Tibial artery (tissue), 4 donors: ENCODE measurements at regions not wholly inside any gene's neighbourhood (a gene's known extent, or its start where the extent isn't known, plus 50 kb on each side); places are given as distances from the start of the nearest gene placed in this dataset.

Experiments used
- DNase-seq, 2 donors: peaks; one replicate each; pipeline ENCODE4 v3.0.0-alpha.2; 2019
- H3K27ac ChIP-seq, 2 donors: fragments of 200-600 bp; sonication (generic) in 1 of 2; 1 replicate in 1 of 2; 2 replicates in 1 of 2; pipeline ENCODE4 v1.5.1; 2018 to 2019; ENCODE audit warnings: mild to moderate bottlenecking in 1 of 2
- H3K27me3 ChIP-seq, 2 donors: fragments of 200-600 bp; sonication (generic) in 1 of 2; one replicate each; pipeline versions ENCODE4 v1.5.1 to v1.6.0; 2016 to 2019
- H3K36me3 ChIP-seq, 3 donors: fragments of 200-600 bp; sonication (generic) in 2 of 3; one replicate each; pipeline ENCODE4 v1.5.1; 2016 to 2019; ENCODE audit warnings: mild to moderate bottlenecking in 2 of 3
- H3K4me1 ChIP-seq, 4 donors: fragments of 200-600 bp; sonication (generic) in 2 of 4; 1 replicate in 3 of 4; 2 replicates in 1 of 4; pipeline ENCODE4 v1.5.1; 2016 to 2019
- H3K4me3 ChIP-seq, 2 donors: fragments of 200-600 bp; sonication (generic) in 1 of 2; 1 replicate in 1 of 2; 2 replicates in 1 of 2; pipeline ENCODE4 v1.5.1; 2018 to 2019; ENCODE audit warnings: mild to moderate bottlenecking in 2 of 2
- H3K9me3 ChIP-seq, 3 donors: fragments of 200-600 bp; sonication (generic) in 1 of 3; one replicate each; pipeline ENCODE4 v1.5.1; 2016 to 2019
- CTCF ChIP-seq, 2 experiments: fragments of 200-600 bp in 1 of 2; fragments of 450-650 bp in 1 of 2; IDR thresholded peaks; one replicate each; pipeline ENCODE4 v1.5.1; 2017 to 2019; ENCODE audit warnings: antibody characterized with exemption in 2 of 2, mild to moderate bottlenecking in 1 of 2, moderate library complexity in 1 of 2
- intact Hi-C: fragments of 100-400 bp; cut with DNase I; formaldehyde crosslinking; loops from one replicate; pipeline ENCODE4 v1.15.0; 2023; ENCODE audit warnings: low total_unique reads

- TF ChIP-seq CTCF (IDR thresholded peaks at IDR 0.05): no peak
- DNase-seq: no peak
- Histone ChIP-seq H3K27ac (no peak overlapping the region), H3K27me3 (peaks cover 0 to 11% of the 10 kb centered on the region in 2 donors), H3K4me3 (no peak overlapping the region), H3K36me3 (no peaks in the 10 kb centered on the region), H3K9me3 (no peaks in the 10 kb centered on the region), H3K4me1 (no peaks in the 10 kb centered on the region)
- intact Hi-C loops: no loop called here
Measured at GRCh38 chr12:4138051-4138450, 135.5 kb upstream of the CCND2 start.

- Histone ChIP-seq H3K36me3 (no peaks in the 10 kb centered on the region), H3K9me3 (no peaks in the 10 kb centered on the region), H3K4me3 (no peak overlapping the region), H3K27me3 (peaks cover 0 to 11% of the 10 kb centered on the region in 2 donors), H3K27ac (no peak overlapping the region), H3K4me1 (no peaks in the 10 kb centered on the region)
- no peak for TF ChIP-seq CTCF (IDR thresholded peaks at IDR 0.05)
- no peak for DNase-seq
- intact Hi-C loops: no loop called here
Measured at GRCh38 chr12:4137441-4137840, 136.1 kb upstream of the CCND2 start.

- DNase-seq: no peak
- Histone ChIP-seq H3K4me3 (no peak overlapping the region), H3K4me1 (no peaks in the 10 kb centered on the region), H3K9me3 (no peaks in the 10 kb centered on the region), H3K27ac (no peak overlapping the region), H3K27me3 (peaks cover 0 to 11% of the 10 kb centered on the region in 2 donors), H3K36me3 (no peaks in the 10 kb centered on the region)
- no peak for TF ChIP-seq CTCF (IDR thresholded peaks at IDR 0.05)
- intact Hi-C loops: no loop called here
Measured at GRCh38 chr12:4137015-4137414, 136.5 kb upstream of the CCND2 start.

GRCh38 chr12:4135919-4136605, 137.5 kb upstream of the CCND2 start:
- H3K4me1 ChIP-seq: no peaks in the 10 kb centered on the region
- peak in 1 of 2 donors; percentile 35 for DNase-seq
- no peak overlapping the region for H3K4me3 ChIP-seq
- H3K9me3 ChIP-seq: peaks cover 0 to 6% (median 4%) of the 10 kb centered on the region in 3 donors
- no peak for TF ChIP-seq CTCF (IDR thresholded peaks at IDR 0.05)
- H3K27me3 ChIP-seq: peaks cover 0 to 11% of the 10 kb centered on the region in 2 donors
- H3K36me3 ChIP-seq: no peaks in the 10 kb centered on the region
- no peak overlapping the region for H3K27ac ChIP-seq
- intact Hi-C loops: no loop called here

GRCh38 chr12:4134448-4135263, 138.9 kb upstream of the CCND2 start:
- no peak overlapping the region for H3K4me3 ChIP-seq
- H3K4me1 ChIP-seq: no peaks in the 10 kb centered on the region
- TF ChIP-seq CTCF (IDR thresholded peaks at IDR 0.05): no peak
- H3K27ac ChIP-seq: no peak overlapping the region
- DNase-seq: no peak
- intact Hi-C loops: no loop called here
- H3K9me3 ChIP-seq: peaks cover 0 to 6% (median 4%) of the 10 kb centered on the region in 3 donors
- peaks cover 0 to 11% of the 10 kb centered on the region in 2 donors for H3K27me3 ChIP-seq
- no peaks in the 10 kb centered on the region for H3K36me3 ChIP-seq
